CD4-positive, alpha-beta T cell (primary cell): ENCODE measurements at regions not wholly inside any gene's neighbourhood (a gene's known extent, or its start where the extent isn't known, plus 50 kb on each side); places are given as distances from the start of the nearest gene placed in this dataset.

Source experiments
- ATAC-seq: fragments of 200-7000 bp; cut with Tn5 transposase; one replicate; pipeline ENCODE4 v1.10.0; 2022; ENCODE audit warnings: mild to moderate bottlenecking; ENCODE audit not compliant: poor library complexity
- CTCF ChIA-PET: fragments of 350-600 bp; sonication (Branson Sonifier 250); formaldehyde crosslinking; loops from one replicate; lab custom pipeline; 2021; ENCODE audit warnings: antibody characterized with exemption, inconsistent platforms; lab: Charles Lee
- POLR2A ChIA-PET: fragments of 350-600 bp; sonication (Branson Sonifier 250); formaldehyde crosslinking; loops from one replicate; lab custom pipeline; 2021; ENCODE audit warnings: antibody characterized with exemption, inconsistent platforms; lab: Charles Lee
- DNase-seq, 14 experiments: peaks; one replicate each; pipeline ENCODE4 v3.0.0-alpha.2; 2013 to 2020; ENCODE audit warnings: mixed read lengths in 2 of 14
- H3K27ac ChIP-seq, 2 donors: one replicate each; pipeline versions ENCODE4 v1.5.1 to v1.7.0; 2013; ENCODE audit warnings: low read length in 2 of 2, low read depth in 1 of 2, mild to moderate bottlenecking in 1 of 2
- H3K27me3 ChIP-seq, 2 experiments: 1 replicate in 1 of 2; 2 replicates in 1 of 2; pipeline versions ENCODE4 v1.6.1 to v1.7.0; 2013; ENCODE audit warnings: low read length in 2 of 2, control low read depth in 1 of 2, mild to moderate bottlenecking in 1 of 2, moderate library complexity in 1 of 2; ENCODE audit not compliant: insufficient read depth in 2 of 2, control insufficient read depth in 1 of 2
- H3K36me3 ChIP-seq: one replicate; pipeline ENCODE4 v1.6.1; 2013; ENCODE audit warnings: low read length, control low read depth; ENCODE audit not compliant: insufficient read depth
- H3K4me1 ChIP-seq: one replicate; pipeline ENCODE4 v1.6.1; 2013; ENCODE audit warnings: low read length, control low read depth; ENCODE audit not compliant: insufficient read depth
- H3K4me3 ChIP-seq: one replicate; pipeline ENCODE4 v1.5.1; 2013; ENCODE audit warnings: mild to moderate bottlenecking, low read length, moderate library complexity
- H3K9me3 ChIP-seq, 2 experiments: 1 replicate in 1 of 2; 2 replicates in 1 of 2; pipeline versions ENCODE4 v1.6.1 to v1.7.0; 2013; ENCODE audit warnings: low read length in 2 of 2, mild to moderate bottlenecking in 2 of 2, control low read depth in 1 of 2, moderate library complexity in 1 of 2; ENCODE audit not compliant: control insufficient read depth in 1 of 2, insufficient read depth in 1 of 2
- H3K27ac Mint-ChIP-seq: one replicate; pipeline ENCODE4 v1.8.0; 2020; ENCODE audit warnings: mixed read lengths
- H3K27me3 Mint-ChIP-seq: one replicate; pipeline ENCODE4 v1.8.0; 2021; ENCODE audit warnings: mixed read lengths
- H3K36me3 Mint-ChIP-seq: one replicate; pipeline ENCODE4 v1.8.0; 2021; ENCODE audit warnings: low read depth, mixed read lengths
- H3K4me1 Mint-ChIP-seq: one replicate; pipeline ENCODE4 v1.8.0; 2021; ENCODE audit warnings: low read depth, mixed read lengths
- H3K4me3 Mint-ChIP-seq: one replicate; pipeline ENCODE4 v1.8.0; 2020; ENCODE audit warnings: mild to moderate bottlenecking, mixed read lengths
- H3K9me3 Mint-ChIP-seq: one replicate; pipeline ENCODE4 v1.8.0; 2020; ENCODE audit warnings: mixed read lengths
- intact Hi-C, 2 experiments: fragments of 100-400 bp; cut with DNase I in 1 of 2; cut with micrococcal nuclease in 1 of 2; formaldehyde crosslinking; loops; one replicate each; pipeline versions ENCODE4 v1.15.1 to v1.9.0; 2023 to 2025; cut with DNase I, micrococcal nuclease
- TF ChIP-seq, protein P1 (sequence below): fragments of 200-600 bp; IDR thresholded peaks from one replicate; pipeline ENCODE4 v1.8.0; 2022; ENCODE audit warnings: antibody characterized with exemption, mild to moderate bottlenecking

DNA sequence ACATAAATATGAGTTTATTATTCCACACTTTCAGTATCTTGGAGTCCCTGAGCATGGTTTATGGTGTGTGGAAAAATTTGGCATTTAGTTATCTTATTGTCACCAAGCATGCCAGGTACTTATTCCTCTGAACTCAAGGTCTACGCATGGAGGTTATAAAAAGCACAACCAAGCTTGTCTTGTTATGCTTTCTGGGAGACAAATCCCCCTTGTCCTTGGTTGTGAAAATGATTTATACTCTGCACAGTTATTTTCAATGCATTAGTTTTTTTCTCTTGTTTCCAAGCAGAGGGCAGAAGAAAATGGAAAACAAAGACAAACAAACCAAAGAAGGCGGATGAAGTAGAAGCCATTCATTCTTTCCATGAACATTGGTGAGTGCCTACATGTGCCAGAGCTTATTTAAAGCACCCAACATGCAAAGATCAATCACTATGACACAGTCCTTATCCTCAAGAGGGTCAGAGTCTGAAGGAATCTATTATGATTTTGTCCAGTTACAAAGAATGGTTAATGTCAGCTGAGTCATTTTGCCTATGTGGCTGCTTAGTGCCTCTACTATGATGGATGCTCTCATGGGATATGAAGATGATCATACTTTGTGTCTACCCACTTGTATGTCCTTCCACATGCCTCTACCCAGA, 323.1 kb downstream of the TENT4A start:
- DNase-seq (no peak), ATAC-seq (no peak)
- H3K9me3 ChIP-seq, result peaks cover 0 to 3% of the 10 kb centered on the region in 2 experiments
- H3K4me1 Mint-ChIP-seq, result no peaks in the 10 kb centered on the region
- H3K4me1 ChIP-seq, result no peaks in the 10 kb centered on the region
- ChIA-PET POLR2A (no interaction called here), CTCF (no interaction called here)
- H3K4me3 ChIP-seq, result no peak overlapping the region
- H3K27ac Mint-ChIP-seq, result no peak overlapping the region
- TF ChIP-seq, protein P1, sequence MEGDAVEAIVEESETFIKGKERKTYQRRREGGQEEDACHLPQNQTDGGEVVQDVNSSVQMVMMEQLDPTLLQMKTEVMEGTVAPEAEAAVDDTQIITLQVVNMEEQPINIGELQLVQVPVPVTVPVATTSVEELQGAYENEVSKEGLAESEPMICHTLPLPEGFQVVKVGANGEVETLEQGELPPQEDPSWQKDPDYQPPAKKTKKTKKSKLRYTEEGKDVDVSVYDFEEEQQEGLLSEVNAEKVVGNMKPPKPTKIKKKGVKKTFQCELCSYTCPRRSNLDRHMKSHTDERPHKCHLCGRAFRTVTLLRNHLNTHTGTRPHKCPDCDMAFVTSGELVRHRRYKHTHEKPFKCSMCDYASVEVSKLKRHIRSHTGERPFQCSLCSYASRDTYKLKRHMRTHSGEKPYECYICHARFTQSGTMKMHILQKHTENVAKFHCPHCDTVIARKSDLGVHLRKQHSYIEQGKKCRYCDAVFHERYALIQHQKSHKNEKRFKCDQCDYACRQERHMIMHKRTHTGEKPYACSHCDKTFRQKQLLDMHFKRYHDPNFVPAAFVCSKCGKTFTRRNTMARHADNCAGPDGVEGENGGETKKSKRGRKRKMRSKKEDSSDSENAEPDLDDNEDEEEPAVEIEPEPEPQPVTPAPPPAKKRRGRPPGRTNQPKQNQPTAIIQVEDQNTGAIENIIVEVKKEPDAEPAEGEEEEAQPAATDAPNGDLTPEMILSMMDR, result no peak
- H3K27ac ChIP-seq, result no peak overlapping the region
- no peaks in the 10 kb centered on the region for H3K27me3 ChIP-seq
- peaks cover 9% of the 10 kb centered on the region for H3K27me3 Mint-ChIP-seq
- no peaks in the 10 kb centered on the region for H3K36me3 ChIP-seq
- no peaks in the 10 kb centered on the region for H3K36me3 Mint-ChIP-seq
- H3K9me3 Mint-ChIP-seq, result peaks cover 5% of the 10 kb centered on the region
- intact Hi-C loops, result no loop called here
- H3K4me3 Mint-ChIP-seq, result no peak overlapping the region

DNA sequence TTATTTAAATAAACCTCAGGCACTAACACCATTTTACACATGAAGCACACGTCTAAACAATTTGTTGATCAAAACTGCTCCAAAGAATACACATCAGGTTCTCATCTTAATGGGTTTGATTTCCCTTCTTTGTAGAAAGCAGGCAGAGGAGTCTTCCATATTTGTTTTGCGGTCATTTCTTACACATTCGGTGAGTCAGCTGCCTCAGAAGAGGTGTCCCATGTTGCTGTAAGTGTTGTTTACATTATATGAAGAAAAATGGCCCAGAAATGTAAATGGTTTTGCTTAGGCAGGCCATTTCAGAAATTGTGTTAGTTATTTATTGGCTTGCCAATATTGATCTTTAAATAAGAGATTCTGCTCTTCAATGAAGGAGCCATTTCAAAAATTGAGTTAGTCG, 325.8 kb downstream of the TENT4A start:
- peaks cover 0 to 3% of the 10 kb centered on the region in 2 experiments for H3K9me3 ChIP-seq
- TF ChIP-seq, protein P1, result no peak
- no peak for ATAC-seq
- H3K27me3 ChIP-seq, result no peaks in the 10 kb centered on the region
- H3K4me3 ChIP-seq, result no peak overlapping the region
- no peaks in the 10 kb centered on the region for H3K4me1 ChIP-seq
- ChIA-PET POLR2A (no interaction called here), CTCF (no interaction called here)
- H3K27ac ChIP-seq, result no peak overlapping the region
- no peaks in the 10 kb centered on the region for H3K36me3 ChIP-seq
- intact Hi-C loops, result no loop called here
- Mint-ChIP-seq H3K4me1 (no peaks in the 10 kb centered on the region), H3K4me3 (no peak overlapping the region), H3K27me3 (peaks cover 9% of the 10 kb centered on the region), H3K27ac (no peak overlapping the region), H3K9me3 (peaks cover 1% of the 10 kb centered on the region), H3K36me3 (no peaks in the 10 kb centered on the region)
- no peak for DNase-seq

DNA sequence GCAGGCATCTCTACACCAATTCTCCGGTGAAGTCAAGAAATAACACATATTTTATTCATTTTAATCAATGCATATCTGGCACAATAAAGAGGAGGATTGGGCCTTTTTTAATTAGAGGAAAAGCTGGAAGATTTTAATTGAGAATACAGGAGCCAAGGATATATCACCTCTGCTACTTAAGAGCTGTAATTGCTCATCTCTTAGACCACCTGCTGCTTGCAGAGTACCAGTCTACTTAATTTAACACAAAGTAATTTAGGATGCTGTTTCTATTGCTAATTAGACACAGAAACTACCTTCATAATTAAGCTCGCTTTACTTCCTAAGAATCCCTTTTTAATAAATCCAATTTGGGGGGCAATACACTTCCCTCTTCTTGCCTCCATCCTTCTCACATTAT, 326.9 kb downstream of the TENT4A start:
- H3K36me3 ChIP-seq, result no peaks in the 10 kb centered on the region

More for the DNA sequence above, 326.9 kb downstream of the TENT4A start:
- ATAC-seq (no peak), DNase-seq (no peak)
- Histone ChIP-seq H3K27me3 (no peaks in the 10 kb centered on the region), H3K27ac (no peak overlapping the region), H3K4me1 (no peaks in the 10 kb centered on the region), H3K9me3 (peaks cover 0 to 3% of the 10 kb centered on the region in 2 experiments), H3K4me3 (no peak overlapping the region)
- TF ChIP-seq, protein P1, result no peak
- Mint-ChIP-seq H3K36me3 (no peaks in the 10 kb centered on the region), H3K9me3 (no peaks in the 10 kb centered on the region), H3K27ac (no peak overlapping the region), H3K4me1 (no peaks in the 10 kb centered on the region), H3K27me3 (peaks cover 9% of the 10 kb centered on the region), H3K4me3 (no peak overlapping the region)
- ChIA-PET CTCF (no interaction called here), POLR2A (no interaction called here)
- intact Hi-C loops, result no loop called here
